ENCODE measurements at regions not wholly inside any gene's neighbourhood (a gene's known extent, or its start where the extent isn't known, plus 50 kb on each side); places are given as distances from the start of the nearest gene placed in this dataset.

DNA sequence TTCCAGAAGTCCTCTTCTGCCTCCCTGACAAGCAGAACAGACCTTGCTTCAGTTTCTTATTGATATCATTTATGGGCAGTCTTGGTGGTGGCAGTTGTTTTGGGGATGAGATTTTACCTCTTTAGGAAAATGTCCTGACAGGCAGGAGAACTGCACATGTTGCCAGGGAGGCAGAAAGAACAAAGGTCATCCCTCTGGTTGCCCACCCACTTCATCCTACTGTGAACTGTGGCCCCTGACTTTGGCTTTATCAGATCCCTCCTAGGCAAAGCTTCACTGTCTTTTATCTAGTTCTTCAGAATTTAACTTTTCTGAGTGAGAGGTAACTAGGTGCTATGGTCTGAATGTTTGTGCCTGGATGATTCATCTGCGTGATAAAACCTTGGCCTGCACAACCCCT lies 2071.3 kb upstream of the CELF4 start:
- TF ChIP-seq, protein P1, sequence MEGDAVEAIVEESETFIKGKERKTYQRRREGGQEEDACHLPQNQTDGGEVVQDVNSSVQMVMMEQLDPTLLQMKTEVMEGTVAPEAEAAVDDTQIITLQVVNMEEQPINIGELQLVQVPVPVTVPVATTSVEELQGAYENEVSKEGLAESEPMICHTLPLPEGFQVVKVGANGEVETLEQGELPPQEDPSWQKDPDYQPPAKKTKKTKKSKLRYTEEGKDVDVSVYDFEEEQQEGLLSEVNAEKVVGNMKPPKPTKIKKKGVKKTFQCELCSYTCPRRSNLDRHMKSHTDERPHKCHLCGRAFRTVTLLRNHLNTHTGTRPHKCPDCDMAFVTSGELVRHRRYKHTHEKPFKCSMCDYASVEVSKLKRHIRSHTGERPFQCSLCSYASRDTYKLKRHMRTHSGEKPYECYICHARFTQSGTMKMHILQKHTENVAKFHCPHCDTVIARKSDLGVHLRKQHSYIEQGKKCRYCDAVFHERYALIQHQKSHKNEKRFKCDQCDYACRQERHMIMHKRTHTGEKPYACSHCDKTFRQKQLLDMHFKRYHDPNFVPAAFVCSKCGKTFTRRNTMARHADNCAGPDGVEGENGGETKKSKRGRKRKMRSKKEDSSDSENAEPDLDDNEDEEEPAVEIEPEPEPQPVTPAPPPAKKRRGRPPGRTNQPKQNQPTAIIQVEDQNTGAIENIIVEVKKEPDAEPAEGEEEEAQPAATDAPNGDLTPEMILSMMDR (IDR thresholded peaks at IDR 0.05; ENCODE audit: insufficient read depth, low read depth, low read length), result no peak
- TF ChIP-seq EZH2 (IDR thresholded peaks at IDR 0.05; ENCODE audit: insufficient read depth, low read length), result no peak
